H9 (cell line): ENCODE measurements at regions not wholly inside any gene's neighbourhood (a gene's known extent, or its start where the extent isn't known, plus 50 kb on each side); places are given as distances from the start of the nearest gene placed in this dataset.

Experiments used
- DNase-seq: peaks from one replicate; pipeline ENCODE4 v3.0.0-alpha.2; 2017
- H2AFZ ChIP-seq: one replicate; pipeline ENCODE4 v1.6.1; 2013; ENCODE audit warnings: mild to moderate bottlenecking, low read length, control low read depth, moderate library complexity
- H2AK5ac ChIP-seq: 2 replicates; pipeline ENCODE4 v1.6.1; 2013; ENCODE audit warnings: low read length, control low read depth, mixed read lengths; ENCODE audit not compliant: insufficient read length
- H2BK120ac ChIP-seq: one replicate; pipeline ENCODE4 v1.6.1; 2013; ENCODE audit warnings: low read depth, mild to moderate bottlenecking, low read length, control low read depth, inconsistent platforms; ENCODE audit not compliant: poor library complexity, severe bottlenecking
- H2BK12ac ChIP-seq: 2 replicates; pipeline ENCODE4 v1.6.1; 2013; ENCODE audit warnings: low read length, control low read depth, mixed read lengths, low read depth; ENCODE audit not compliant: insufficient read length
- H2BK15ac ChIP-seq: 2 replicates; pipeline ENCODE4 v1.6.1; 2013; ENCODE audit warnings: low read depth, low read length, control low read depth
- H2BK20ac ChIP-seq: one replicate; pipeline ENCODE4 v1.6.1; 2013; ENCODE audit warnings: low read depth, mild to moderate bottlenecking, low read length, control low read depth, inconsistent platforms; ENCODE audit not compliant: poor library complexity, severe bottlenecking
- H2BK5ac ChIP-seq: 2 replicates; pipeline ENCODE4 v1.6.1; 2013; ENCODE audit warnings: low read length, control low read depth, mixed read lengths; ENCODE audit not compliant: insufficient read length
- H3K14ac ChIP-seq: 2 replicates; pipeline ENCODE4 v1.6.1; 2013; ENCODE audit warnings: low read length, control low read depth; ENCODE audit not compliant: insufficient read depth
- H3K18ac ChIP-seq: 2 replicates; pipeline ENCODE4 v1.6.1; 2013; ENCODE audit warnings: low read depth, mild to moderate bottlenecking, mixed read lengths, low read length, control low read depth; ENCODE audit not compliant: insufficient read length
- H3K23ac ChIP-seq: 2 replicates; pipeline ENCODE4 v1.6.1; 2013; ENCODE audit warnings: low read length, control low read depth, mixed read lengths, low read depth; ENCODE audit not compliant: insufficient read length
- H3K23me2 ChIP-seq: 2 replicates; pipeline ENCODE4 v1.6.1; 2013; ENCODE audit warnings: low read depth, mild to moderate bottlenecking, mixed read lengths, low read length, control low read depth; ENCODE audit not compliant: insufficient read length, poor library complexity, severe bottlenecking
- H3K27ac ChIP-seq: 2 replicates; pipeline ENCODE4 v1.5.1; 2013; ENCODE audit warnings: low read length, control low read depth, mixed read lengths, low read depth; ENCODE audit not compliant: insufficient read length
- H3K27me3 ChIP-seq: 2 replicates; pipeline ENCODE4 v1.6.1; 2013; ENCODE audit warnings: low read length, control low read depth, inconsistent platforms; ENCODE audit not compliant: insufficient read depth
- H3K4ac ChIP-seq: 2 replicates; pipeline ENCODE4 v1.6.1; 2013; ENCODE audit warnings: low read depth, mild to moderate bottlenecking, control low read depth, inconsistent platforms, low read length, moderate library complexity
- H3K4me1 ChIP-seq: 2 replicates; pipeline ENCODE4 v1.6.1; 2013; ENCODE audit warnings: low read length, control low read depth, inconsistent platforms; ENCODE audit not compliant: insufficient read depth
- H3K4me2 ChIP-seq: 2 replicates; pipeline ENCODE4 v1.6.1; 2013; ENCODE audit warnings: low read length, control low read depth, mixed read lengths; ENCODE audit not compliant: insufficient read length, insufficient read depth
- H3K56ac ChIP-seq: 2 replicates; pipeline ENCODE4 v1.6.1; 2013; ENCODE audit warnings: low read depth, mild to moderate bottlenecking, mixed read lengths, low read length, control low read depth; ENCODE audit not compliant: insufficient read length
- H3K79me1 ChIP-seq: 2 replicates; pipeline ENCODE4 v1.6.1; 2013; ENCODE audit warnings: low read depth, mild to moderate bottlenecking, moderate library complexity, low read length, control low read depth, inconsistent platforms; ENCODE audit not compliant: insufficient read depth, poor library complexity, severe bottlenecking
- H3K79me2 ChIP-seq: 2 replicates; pipeline ENCODE4 v1.6.1; 2013; ENCODE audit warnings: low read length, control low read depth, inconsistent platforms; ENCODE audit not compliant: insufficient read depth
- H3K9ac ChIP-seq: 2 replicates; pipeline ENCODE4 v1.6.1; 2013; ENCODE audit warnings: low read length, control low read depth, mixed read lengths; ENCODE audit not compliant: insufficient read length; ENCODE audit errors: extremely low read depth
- H3K9me3 ChIP-seq: one replicate; pipeline ENCODE4 v1.6.1; 2013; ENCODE audit warnings: low read depth, low read length, inconsistent platforms; ENCODE audit not compliant: control insufficient read depth
- H3T11ph ChIP-seq: one replicate; pipeline ENCODE4 v1.6.1; 2013; ENCODE audit warnings: mild to moderate bottlenecking, low read length, control low read depth, inconsistent platforms
- H4K20me1 ChIP-seq: one replicate; pipeline ENCODE4 v1.6.1; 2013; ENCODE audit not compliant: control insufficient read depth, insufficient read length, insufficient read depth
- H4K5ac ChIP-seq: 2 replicates; pipeline ENCODE4 v1.6.1; 2013; ENCODE audit warnings: low read depth, mild to moderate bottlenecking, mixed read lengths, low read length, control low read depth; ENCODE audit not compliant: insufficient read length
- H4K8ac ChIP-seq: replicated peaks from 2 replicates; pipeline ENCODE4 v1.6.1; 2013; ENCODE audit warnings: low read length, control low read depth, mixed read lengths, low read depth; ENCODE audit not compliant: insufficient read length
- H4K91ac ChIP-seq: 2 replicates; pipeline ENCODE4 v1.6.1; 2013; ENCODE audit warnings: low read depth, mild to moderate bottlenecking, moderate library complexity, mixed read lengths, low read length, control low read depth; ENCODE audit not compliant: insufficient read length
- H3K27ac Mint-ChIP-seq, 3 experiments: 2 replicates in 2 of 3; 3 replicates in 1 of 3; pipeline ENCODE4 v1.8.0; 2020 to 2021; ENCODE audit warnings: mixed read lengths in 3 of 3, mild to moderate bottlenecking in 1 of 3, moderate library complexity in 1 of 3
- H3K27me3 Mint-ChIP-seq: 2 replicates; pipeline ENCODE4 v1.8.0; 2021; ENCODE audit warnings: low read depth, mild to moderate bottlenecking, moderate library complexity, mixed read lengths
- H3K36me3 Mint-ChIP-seq, 3 experiments: 2 replicates in 2 of 3; 3 replicates in 1 of 3; pipeline ENCODE4 v1.8.0; 2020 to 2021; ENCODE audit warnings: low read depth in 3 of 3, mixed read lengths in 3 of 3; ENCODE audit not compliant: insufficient read depth in 1 of 3
- H3K4me1 Mint-ChIP-seq, 2 experiments: 2 replicates each; pipeline ENCODE4 v1.8.0; 2020; ENCODE audit warnings: mixed read lengths in 2 of 2
- H3K4me3 Mint-ChIP-seq, 2 experiments: 2 replicates in 1 of 2; 3 replicates in 1 of 2; pipeline ENCODE4 v1.8.0; 2020 to 2021; ENCODE audit warnings: mild to moderate bottlenecking in 2 of 2, mixed read lengths in 2 of 2, moderate library complexity in 1 of 2
- H3K9me3 Mint-ChIP-seq, 2 experiments: 2 replicates in 1 of 2; 3 replicates in 1 of 2; pipeline ENCODE4 v1.8.0; 2020; ENCODE audit warnings: mild to moderate bottlenecking in 2 of 2, mixed read lengths in 2 of 2, moderate library complexity in 1 of 2
- WGBS: extraction: QIAGEN DNeasy Blood & Tissue Kit; methylation state at CpG from one replicate; pipeline ENCODE4 v1.1.7; 2013; ENCODE audit warnings: missing lambda C conversion rate, low lambda C conversion rate, mixed read lengths; ENCODE audit not compliant: insufficient read length; ENCODE audit errors: extremely low coverage; 5-methylcytosine and 5-hydroxymethylcytosine counted together
- TF ChIP-seq, protein P1 (sequence below): fragments of 200-600 bp; sonication (generic); conservative IDR thresholded peaks from 3 replicates; pipeline ENCODE4 v1.8.0; 2021; ENCODE audit warnings: antibody characterized with exemption, mild to moderate bottlenecking

DNA sequence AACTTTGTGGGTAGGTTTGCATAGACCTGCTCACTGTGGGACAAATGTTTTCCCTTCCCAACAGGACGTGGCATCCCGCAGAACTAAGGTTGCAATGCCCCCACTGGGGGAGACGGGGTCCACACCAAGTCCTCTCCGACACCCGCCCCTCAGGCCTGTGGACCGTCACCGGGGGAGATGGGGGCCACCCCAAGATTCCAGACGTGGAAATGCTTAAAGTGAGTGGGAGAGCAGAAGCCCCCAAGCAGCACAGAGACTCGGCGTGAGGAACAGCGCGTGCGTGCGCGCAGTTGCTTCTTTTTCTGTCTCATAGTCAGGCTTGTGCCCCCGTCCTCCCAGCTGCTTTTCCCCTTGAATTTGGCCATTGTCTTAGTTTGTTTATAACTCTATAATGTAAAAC lies 826.3 kb upstream of the SALL3 start:
- no peak for DNase-seq
- Histone ChIP-seq H3K4me1 (peaks cover 7% of the 10 kb centered on the region; the same call in 1 of the 2 replicates), H3K9ac (no peak overlapping the region), H3K23me2 (no peaks in the 10 kb centered on the region), H3K9me3 (no peaks in the 10 kb centered on the region), H3K18ac (no peak overlapping the region), H4K20me1 (no peaks in the 10 kb centered on the region), H2AFZ (no peak overlapping the region), H4K91ac (no peak overlapping the region), H2BK120ac (no peak overlapping the region), H2AK5ac (no peak overlapping the region), H2BK12ac (no peak overlapping the region), H3K79me2 (no peaks in the 10 kb centered on the region), H2BK15ac (no peak overlapping the region), H3K14ac (no peak overlapping the region), H2BK5ac (no peak overlapping the region), H3K27me3 (no peaks in the 10 kb centered on the region), H3K4me2 (no peak overlapping the region), H3K79me1 (no peaks in the 10 kb centered on the region), H4K8ac (no peak overlapping the region), H3K4ac (no peak overlapping the region), H4K5ac (no peak overlapping the region), H2BK20ac (no peak overlapping the region), H3K56ac (no peak overlapping the region), H3K27ac (no peak overlapping the region), H3T11ph (no peak overlapping the region), H3K23ac (no peak overlapping the region)
- H3K9me3 Mint-ChIP-seq = peaks cover 0 to 5% of the 10 kb centered on the region in 2 experiments; a peak in 2 of 5 replicates
- no peaks in the 10 kb centered on the region; the same call in 1 of the 2 replicates for H3K27me3 Mint-ChIP-seq
- H3K27ac Mint-ChIP-seq = no peak overlapping the region
- H3K36me3 Mint-ChIP-seq = no peaks in the 10 kb centered on the region
- TF ChIP-seq, protein P1, sequence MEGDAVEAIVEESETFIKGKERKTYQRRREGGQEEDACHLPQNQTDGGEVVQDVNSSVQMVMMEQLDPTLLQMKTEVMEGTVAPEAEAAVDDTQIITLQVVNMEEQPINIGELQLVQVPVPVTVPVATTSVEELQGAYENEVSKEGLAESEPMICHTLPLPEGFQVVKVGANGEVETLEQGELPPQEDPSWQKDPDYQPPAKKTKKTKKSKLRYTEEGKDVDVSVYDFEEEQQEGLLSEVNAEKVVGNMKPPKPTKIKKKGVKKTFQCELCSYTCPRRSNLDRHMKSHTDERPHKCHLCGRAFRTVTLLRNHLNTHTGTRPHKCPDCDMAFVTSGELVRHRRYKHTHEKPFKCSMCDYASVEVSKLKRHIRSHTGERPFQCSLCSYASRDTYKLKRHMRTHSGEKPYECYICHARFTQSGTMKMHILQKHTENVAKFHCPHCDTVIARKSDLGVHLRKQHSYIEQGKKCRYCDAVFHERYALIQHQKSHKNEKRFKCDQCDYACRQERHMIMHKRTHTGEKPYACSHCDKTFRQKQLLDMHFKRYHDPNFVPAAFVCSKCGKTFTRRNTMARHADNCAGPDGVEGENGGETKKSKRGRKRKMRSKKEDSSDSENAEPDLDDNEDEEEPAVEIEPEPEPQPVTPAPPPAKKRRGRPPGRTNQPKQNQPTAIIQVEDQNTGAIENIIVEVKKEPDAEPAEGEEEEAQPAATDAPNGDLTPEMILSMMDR = no peak
- H3K4me1 Mint-ChIP-seq = peaks cover 15 to 19% of the 10 kb centered on the region in 2 experiments
- no peak overlapping the region for H3K4me3 Mint-ChIP-seq
- no CpG with 5 or more reads among the region's 16 CpGs for WGBS
